SK-N-SH treated with all-trans-retinoic acid at 6 μM for 48 hours (cell line): ENCODE measurements at regions not wholly inside any gene's neighbourhood (a gene's known extent, or its start where the extent isn't known, plus 50 kb on each side); places are given as distances from the start of the nearest gene placed in this dataset.

Experiments used
- ARNTL ChIP-seq: fragments of 450-650 bp; formaldehyde crosslinking; IDR thresholded peaks from 2 replicates; pipeline ENCODE4 v1.5.0; 2020; ENCODE audit warnings: low read depth, mild to moderate bottlenecking, moderate library complexity, borderline replicate concordance
- BACH2 ChIP-seq: fragments of 250-450 bp; sonication (Bioruptor Pico); IDR thresholded peaks from 2 replicates; pipeline ENCODE4 v1.9.0; 2021; ENCODE audit warnings: mild to moderate bottlenecking, borderline replicate concordance
- CSRNP3 ChIP-seq: fragments of 250-450 bp; sonication (Bioruptor Pico); IDR thresholded peaks from 2 replicates; pipeline ENCODE4 v1.5.1; 2021; ENCODE audit warnings: mild to moderate bottlenecking, moderate library complexity
- RARB ChIP-seq: fragments of 250-450 bp; sonication (Bioruptor Pico); IDR thresholded peaks from 2 replicates; pipeline ENCODE4 v1.8.0; 2021; ENCODE audit warnings: mild to moderate bottlenecking, moderate library complexity
- SNAI2 ChIP-seq: fragments of 250-450 bp; sonication (Bioruptor Pico); IDR thresholded peaks from 2 replicates; pipeline ENCODE4 v1.5.0; 2020; ENCODE audit warnings: mild to moderate bottlenecking, moderate library complexity
- ZFP3 ChIP-seq: fragments of 250-450 bp; sonication (Bioruptor Pico); IDR thresholded peaks from 2 replicates; pipeline ENCODE4 v1.5.0; 2020; ENCODE audit warnings: mild to moderate bottlenecking, moderate library complexity
- ZFP30 ChIP-seq: fragments of 450-650 bp; formaldehyde crosslinking; IDR thresholded peaks from 2 replicates; pipeline ENCODE4 v1.5.0; 2022; ENCODE audit warnings: mild to moderate bottlenecking, moderate library complexity
- ZNF70 ChIP-seq: fragments of 450-650 bp; formaldehyde crosslinking; IDR thresholded peaks from 2 replicates; pipeline ENCODE4 v1.5.0; 2020; ENCODE audit warnings: mild to moderate bottlenecking, moderate library complexity

DNA sequence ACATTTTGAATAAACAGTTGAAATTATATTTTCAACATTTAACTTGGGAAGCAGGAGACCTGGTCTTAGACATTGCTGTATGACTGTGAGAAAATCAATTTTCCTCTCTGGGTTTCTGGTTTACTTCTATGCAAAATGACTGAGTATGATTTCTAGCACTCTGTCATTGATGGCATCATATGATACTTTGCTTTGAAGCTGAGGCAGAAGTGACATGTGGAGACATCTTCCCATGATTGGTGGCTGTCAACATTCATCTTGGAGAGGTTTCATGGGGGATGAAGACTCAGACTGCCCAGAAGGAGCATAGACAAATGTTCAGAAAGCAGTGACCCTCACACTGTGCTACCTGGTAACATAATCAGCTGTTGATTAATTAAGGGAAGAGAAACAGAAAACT, 477.9 kb downstream of the PDCD6IP start:
- TF ChIP-seq ARNTL (CRISPR knock-in tag) (no peak), ZFP3 (no peak), BACH2 (no peak), RARB (no peak), CSRNP3 (CRISPR knock-in tag) (no peak), ZNF70 (CRISPR knock-in tag) (no peak), SNAI2 (CRISPR knock-in tag) (no peak), ZFP30 (CRISPR knock-in tag) (no peak)
